DOHH2 (cell line): ENCODE measurements at regions not wholly inside any gene's neighbourhood (a gene's known extent, or its start where the extent isn't known, plus 50 kb on each side); places are given as distances from the start of the nearest gene placed in this dataset.

Experiments used
- EZH2phosphoT487 ChIP-seq: fragments of 200-600 bp; sonication (generic); IDR thresholded peaks from 2 replicates; pipeline ENCODE4 v1.6.1; 2017; ENCODE audit warnings: borderline replicate concordance, mild to moderate bottlenecking, antibody characterized with exemption, low read length, moderate library complexity, mixed read lengths
- TF ChIP-seq, protein P1 (sequence below): fragments of 200-600 bp; sonication (generic); IDR thresholded peaks from one replicate; pipeline ENCODE4 v1.5.1; 2014; ENCODE audit warnings: antibody characterized with exemption, mild to moderate bottlenecking, low read depth, low read length; ENCODE audit not compliant: poor library complexity, severe bottlenecking

DNA sequence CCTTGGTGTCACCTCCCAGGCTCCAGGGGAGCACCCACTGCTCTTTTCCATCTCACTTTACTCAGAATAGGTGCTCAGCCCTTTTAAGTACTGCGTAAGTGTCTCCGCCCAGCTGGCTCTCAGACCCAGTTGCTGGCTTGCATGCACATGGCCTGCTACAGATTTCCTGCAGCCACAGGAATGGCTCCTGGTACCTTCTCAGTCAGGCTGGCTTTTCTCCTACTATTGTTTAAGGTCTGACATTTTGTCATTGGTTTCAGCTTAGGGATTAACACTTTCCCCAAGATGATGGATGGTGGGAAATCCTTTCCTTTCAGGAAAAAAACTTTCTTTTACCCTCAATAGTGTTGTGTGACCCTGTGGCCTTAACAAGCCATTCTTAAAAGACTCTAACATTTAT lies 1652.3 kb upstream of the WWC1 start:
- TF ChIP-seq, protein P1, sequence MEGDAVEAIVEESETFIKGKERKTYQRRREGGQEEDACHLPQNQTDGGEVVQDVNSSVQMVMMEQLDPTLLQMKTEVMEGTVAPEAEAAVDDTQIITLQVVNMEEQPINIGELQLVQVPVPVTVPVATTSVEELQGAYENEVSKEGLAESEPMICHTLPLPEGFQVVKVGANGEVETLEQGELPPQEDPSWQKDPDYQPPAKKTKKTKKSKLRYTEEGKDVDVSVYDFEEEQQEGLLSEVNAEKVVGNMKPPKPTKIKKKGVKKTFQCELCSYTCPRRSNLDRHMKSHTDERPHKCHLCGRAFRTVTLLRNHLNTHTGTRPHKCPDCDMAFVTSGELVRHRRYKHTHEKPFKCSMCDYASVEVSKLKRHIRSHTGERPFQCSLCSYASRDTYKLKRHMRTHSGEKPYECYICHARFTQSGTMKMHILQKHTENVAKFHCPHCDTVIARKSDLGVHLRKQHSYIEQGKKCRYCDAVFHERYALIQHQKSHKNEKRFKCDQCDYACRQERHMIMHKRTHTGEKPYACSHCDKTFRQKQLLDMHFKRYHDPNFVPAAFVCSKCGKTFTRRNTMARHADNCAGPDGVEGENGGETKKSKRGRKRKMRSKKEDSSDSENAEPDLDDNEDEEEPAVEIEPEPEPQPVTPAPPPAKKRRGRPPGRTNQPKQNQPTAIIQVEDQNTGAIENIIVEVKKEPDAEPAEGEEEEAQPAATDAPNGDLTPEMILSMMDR, result no peak
- TF ChIP-seq EZH2phosphoT487, result no peak
